ENCODE measurements at regions not wholly inside any gene's neighbourhood (a gene's known extent, or its start where the extent isn't known, plus 50 kb on each side); places are given as distances from the start of the nearest gene placed in this dataset.
"Not testable (repeated sequence)": the region's sequence is repeated elsewhere in the genome, so short reads cannot be mapped to it uniquely, and the experiment has no call there.

GRCh38 chr11:43145653-43146052 is 166.1 kb upstream of the API5 start:
- CTCF ChIA-PET, result no interaction called here
- H3K4me1 Mint-ChIP-seq (ENCODE audit: low read depth), result no peaks in the 10 kb centered on the region
- no peaks in the 10 kb centered on the region for H3K36me3 Mint-ChIP-seq (ENCODE audit: low read depth)
- POLR2A ChIA-PET, result no interaction called here
- intact Hi-C loops (cut with micrococcal nuclease), result no loop called here
- H3K27ac Mint-ChIP-seq, result no peak overlapping the region
- peak; percentile 39 for ATAC-seq
- no peaks in the 10 kb centered on the region for H3K27me3 Mint-ChIP-seq
- peaks cover 8% of the 10 kb centered on the region for H3K9me3 Mint-ChIP-seq
- TF ChIP-seq CTCF (IDR thresholded peaks at IDR 0.05), result no peak
- no peak for DNase-seq
- no peak overlapping the region for H3K4me3 Mint-ChIP-seq

GRCh38 chr11:43150697-43151096 is 161.1 kb upstream of the API5 start:
- POLR2A ChIA-PET, result no interaction called here
- Mint-ChIP-seq H3K27me3 (no peaks in the 10 kb centered on the region), H3K4me1 (ENCODE audit: low read depth) (no peaks in the 10 kb centered on the region), H3K4me3 (no peak overlapping the region), H3K27ac (no peak overlapping the region), H3K36me3 (ENCODE audit: low read depth) (no peaks in the 10 kb centered on the region), H3K9me3 (no peaks in the 10 kb centered on the region)
- CTCF ChIA-PET, result no interaction called here
- intact Hi-C loops (cut with micrococcal nuclease), result no loop called here
- ATAC-seq (no peak), DNase-seq (no peak)
- TF ChIP-seq CTCF (IDR thresholded peaks at IDR 0.05), result no peak

- intact Hi-C loops (cut with micrococcal nuclease), result no loop called here
- CTCF ChIA-PET, result interaction anchor here (1.3 kb wide), 1 partner anchor 11 kb away, joined by 3 read pairs; no protein-coding TSS in a partner anchor
Measured at GRCh38 chr11:43164831-43165230, 147.0 kb upstream of the API5 start.

GRCh38 chr11:43165393-43165792 is 146.4 kb upstream of the API5 start:
- POLR2A ChIA-PET, result interaction anchor here (0.7 kb wide), 1 partner anchor 27 kb away, joined by 3 read pairs; no protein-coding TSS in a partner anchor
- not testable (repeated sequence) for H3K36me3 Mint-ChIP-seq (ENCODE audit: low read depth)

More at GRCh38 chr11:43164831-43165230, 147.0 kb upstream of the API5 start:
- H3K27ac Mint-ChIP-seq, result no peak overlapping the region
- no peak for TF ChIP-seq CTCF (IDR thresholded peaks at IDR 0.05)
- H3K36me3 Mint-ChIP-seq (ENCODE audit: low read depth), result no peaks in the 10 kb centered on the region
- peaks cover 3% of the 10 kb centered on the region for H3K9me3 Mint-ChIP-seq
- H3K27me3 Mint-ChIP-seq, result no peaks in the 10 kb centered on the region
- H3K4me1 Mint-ChIP-seq (ENCODE audit: low read depth), result no peaks in the 10 kb centered on the region
- ATAC-seq (no peak), DNase-seq (no peak)
- H3K4me3 Mint-ChIP-seq, result no peak overlapping the region
- POLR2A ChIA-PET, result interaction anchor here (0.7 kb wide), 1 partner anchor 28 kb away, joined by 3 read pairs; no protein-coding TSS in a partner anchor

GRCh38 chr11:43168241-43168640 is 143.6 kb upstream of the API5 start:
- ATAC-seq; H3K36me3 Mint-ChIP-seq (ENCODE audit: low read depth); H3K4me3 Mint-ChIP-seq; CTCF ChIA-PET; H3K9me3 Mint-ChIP-seq; H3K27me3 Mint-ChIP-seq; intact Hi-C loops (cut with micrococcal nuclease); DNase-seq; H3K27ac Mint-ChIP-seq; H3K4me1 Mint-ChIP-seq (ENCODE audit: low read depth): not testable (repeated sequence)
- POLR2A ChIA-PET, result interaction anchor here (1.2 kb wide), 1 partner anchor 259 kb away, joined by 3 read pairs; no protein-coding TSS in a partner anchor

More at GRCh38 chr11:43165393-43165792, 146.4 kb upstream of the API5 start:
- CTCF ChIA-PET, result interaction anchor here (1.3 kb wide), 1 partner anchor 11 kb away, joined by 3 read pairs; no protein-coding TSS in a partner anchor
- H3K4me1 Mint-ChIP-seq (ENCODE audit: low read depth); DNase-seq; ATAC-seq; H3K9me3 Mint-ChIP-seq; intact Hi-C loops (cut with micrococcal nuclease); H3K27me3 Mint-ChIP-seq; H3K27ac Mint-ChIP-seq; H3K4me3 Mint-ChIP-seq: not testable (repeated sequence)

- H3K9me3 Mint-ChIP-seq, result peaks cover 1% of the 10 kb centered on the region
- intact Hi-C loops (cut with micrococcal nuclease), result no loop called here
- ChIA-PET CTCF (no interaction called here), POLR2A (no interaction called here)
- H3K27ac Mint-ChIP-seq, result no peak overlapping the region
- H3K4me1 Mint-ChIP-seq (ENCODE audit: low read depth), result no peaks in the 10 kb centered on the region
- H3K4me3 Mint-ChIP-seq, result no peak overlapping the region
- no peak for ATAC-seq
- no peaks in the 10 kb centered on the region for H3K36me3 Mint-ChIP-seq (ENCODE audit: low read depth)
- no peaks in the 10 kb centered on the region for H3K27me3 Mint-ChIP-seq
- no peak for DNase-seq
- no peak for TF ChIP-seq CTCF (IDR thresholded peaks at IDR 0.05)
Measured at GRCh38 chr11:43172477-43172876, 139.3 kb upstream of the API5 start.

Measured in activated CD8-positive, alpha-beta T cell treated with anti-CD3 and anti-CD28 coated beads for 36 hours (primary cell).